IMR-90 (cell line): ENCODE measurements at regions not wholly inside any gene's neighbourhood (a gene's known extent, or its start where the extent isn't known, plus 50 kb on each side); places are given as distances from the start of the nearest gene placed in this dataset.

Experiments used
- ATAC-seq: fragments of 200-7000 bp; cut with Tn5 transposase; 2 replicates; pipeline ENCODE4 v1.9.1; 2020; ENCODE audit warnings: low read depth, mild to moderate bottlenecking, moderate library complexity
- BruUV-seq: library from RNA; stranded (reverse); fragments of 400-500 nt; replicated peaks from 2 replicates; lab custom pipeline; 2021; lab: Mats Ljungman, UMichigan
- CTCF ChIA-PET: fragments of 300-600 bp; formaldehyde crosslinking; extraction: SDS; loops from one replicate; lab custom pipeline; 2021; ENCODE audit warnings: antibody characterized with exemption; lab: Yijun Ruan, JAX
- POLR2A ChIA-PET: fragments of 300-600 bp; sonication (Branson Sonifier 250); formaldehyde crosslinking; loops from one replicate; lab custom pipeline; 2022; ENCODE audit warnings: antibody characterized with exemption; ENCODE audit not compliant: unreplicated experiment; lab: Charles Lee
- DNase-seq: peaks from one replicate; pipeline ENCODE4 v3.0.0; 2013
- H2AFZ ChIP-seq: replicated peaks from 2 replicates; pipeline ENCODE3; 2013; ENCODE audit warnings: low read length, mild to moderate bottlenecking; ENCODE audit not compliant: poor library complexity
- H2AK5ac ChIP-seq: 2 replicates; pipeline ENCODE4 v1.6.1; 2013; ENCODE audit warnings: low read depth, low read length, inconsistent platforms
- H2AK9ac ChIP-seq: replicated peaks from 2 replicates; pipeline ENCODE3; 2013; ENCODE audit warnings: mild to moderate bottlenecking, low read depth, low read length, moderate library complexity; ENCODE audit not compliant: poor library complexity
- H2BK120ac ChIP-seq: 2 replicates; pipeline ENCODE4 v1.6.1; 2013; ENCODE audit warnings: low read depth, low read length, inconsistent platforms
- H2BK15ac ChIP-seq: 3 replicates; pipeline ENCODE4 v1.6.1; 2013; ENCODE audit warnings: low read depth, low read length, inconsistent platforms
- H2BK20ac ChIP-seq: 2 replicates; pipeline ENCODE4 v1.6.1; 2013; ENCODE audit warnings: low read depth, mild to moderate bottlenecking, inconsistent platforms, low read length, moderate library complexity
- H2BK5ac ChIP-seq: 2 replicates; pipeline ENCODE4 v1.6.1; 2013; ENCODE audit warnings: mild to moderate bottlenecking, low read depth, low read length, inconsistent platforms; ENCODE audit not compliant: poor library complexity, severe bottlenecking
- H3K14ac ChIP-seq: replicated peaks from 2 replicates; pipeline ENCODE4 v1.6.1; 2013; ENCODE audit warnings: low read depth, low read length, inconsistent platforms
- H3K18ac ChIP-seq: 2 replicates; pipeline ENCODE4 v1.6.1; 2013; ENCODE audit warnings: low read depth, low read length, control low read depth
- H3K23ac ChIP-seq: 2 replicates; pipeline ENCODE4 v1.6.1; 2013; ENCODE audit warnings: low read depth, low read length, inconsistent platforms
- H3K27ac ChIP-seq: 2 replicates; pipeline ENCODE4 v1.5.1; 2013; ENCODE audit warnings: mild to moderate bottlenecking, control low read depth, low read length; ENCODE audit not compliant: insufficient read depth
- H3K27me3 ChIP-seq: 2 replicates; pipeline ENCODE4 v1.6.1; 2013; ENCODE audit warnings: low read length; ENCODE audit not compliant: control insufficient read depth, insufficient read depth
- H3K36me3 ChIP-seq: 2 replicates; pipeline ENCODE4 v1.6.1; 2013; ENCODE audit warnings: low read length, mixed read lengths; ENCODE audit not compliant: control insufficient read depth, insufficient read depth
- H3K4ac ChIP-seq: 2 replicates; pipeline ENCODE4 v1.6.1; 2013; ENCODE audit warnings: low read depth, low read length, inconsistent platforms
- H3K4me1 ChIP-seq: 2 replicates; pipeline ENCODE4 v1.6.1; 2013; ENCODE audit warnings: low read length, mixed read lengths; ENCODE audit not compliant: control insufficient read depth, insufficient read depth
- H3K4me2 ChIP-seq: 2 replicates; pipeline ENCODE4 v1.6.1; 2013; ENCODE audit warnings: low read depth, mild to moderate bottlenecking, control low read depth, low read length, moderate library complexity
- H3K4me3 ChIP-seq: 2 replicates; pipeline ENCODE4 v1.5.1; 2013; ENCODE audit warnings: low read depth, mild to moderate bottlenecking, control low read depth, low read length, moderate library complexity; ENCODE audit not compliant: insufficient read depth
- H3K56ac ChIP-seq: 2 replicates; pipeline ENCODE4 v1.6.1; 2013; ENCODE audit warnings: low read length, inconsistent platforms; ENCODE audit not compliant: insufficient read depth; ENCODE audit errors: extremely low read depth
- H3K79me1 ChIP-seq, 2 experiments: 2 replicates each; pipeline ENCODE4 v1.6.1; 2013; ENCODE audit warnings: low read length in 2 of 2, inconsistent platforms in 1 of 2, low read depth in 1 of 2
- H3K9ac ChIP-seq: 2 replicates; pipeline ENCODE4 v1.6.1; 2013; ENCODE audit warnings: low read depth, low read length, control low read depth
- H3K9me1 ChIP-seq: 2 replicates; pipeline ENCODE4 v1.6.1; 2013; ENCODE audit warnings: low read length, inconsistent platforms; ENCODE audit not compliant: insufficient read depth
- H3K9me3 ChIP-seq: 2 replicates; pipeline ENCODE4 v1.6.1; 2013; ENCODE audit warnings: low read length; ENCODE audit not compliant: control insufficient read depth, insufficient read depth
- H4K20me1 ChIP-seq: 2 replicates; pipeline ENCODE4 v1.6.1; 2013; ENCODE audit warnings: low read length, inconsistent platforms; ENCODE audit not compliant: insufficient read depth
- H4K5ac ChIP-seq: 2 replicates; pipeline ENCODE4 v1.6.1; 2013; ENCODE audit warnings: mild to moderate bottlenecking, low read depth, low read length, control low read depth
- H4K8ac ChIP-seq, 2 experiments: 2 replicates each; pipeline ENCODE4 v1.6.1; 2013; ENCODE audit warnings: low read depth in 2 of 2, low read length in 2 of 2, control low read depth in 1 of 2, inconsistent platforms in 1 of 2
- H4K91ac ChIP-seq: 2 replicates; pipeline ENCODE4 v1.6.1; 2013; ENCODE audit warnings: low read depth, low read length, inconsistent platforms; ENCODE audit not compliant: insufficient read depth
- BHLHE40 ChIP-seq: fragments of 150-350 bp; IDR thresholded peaks from 2 replicates; pipeline ENCODE4 v1.6.1; 2016; ENCODE audit warnings: mild to moderate bottlenecking, low read depth, low read length
- CEBPB ChIP-seq: IDR thresholded peaks from 2 replicates; pipeline ENCODE4 v1.6.1; 2012; ENCODE audit warnings: low read depth, low read length, improper control_type of control experiment
- CHD1 ChIP-seq: IDR thresholded peaks from 2 replicates; pipeline ENCODE4 v1.6.1; 2012; ENCODE audit warnings: low read depth, low read length, improper control_type of control experiment
- FOS ChIP-seq: fragments of 150-350 bp; IDR thresholded peaks from 2 replicates; pipeline ENCODE4 v1.6.1; 2016; ENCODE audit warnings: low read depth, low read length
- MAFK ChIP-seq: IDR thresholded peaks from 2 replicates; pipeline ENCODE4 v1.6.1; 2012; ENCODE audit warnings: low read depth, low read length, improper control_type of control experiment
- MAZ ChIP-seq: IDR thresholded peaks from 2 replicates; pipeline ENCODE4 v1.6.1; 2012; ENCODE audit warnings: low read depth, mild to moderate bottlenecking, low read length, improper control_type of control experiment, moderate library complexity, borderline replicate concordance
- MXI1 ChIP-seq: IDR thresholded peaks from 2 replicates; pipeline ENCODE4 v1.6.1; 2012; ENCODE audit warnings: low read depth, mild to moderate bottlenecking, low read length, moderate library complexity, borderline replicate concordance
- NFE2L2 ChIP-seq: fragments of 150-350 bp; IDR thresholded peaks from 2 replicates; pipeline ENCODE4 v1.6.1; 2016; ENCODE audit warnings: low read depth, mild to moderate bottlenecking, low read length
- POLR2A ChIP-seq: IDR thresholded peaks from 2 replicates; pipeline ENCODE4 v1.6.1; 2012; ENCODE audit warnings: mild to moderate bottlenecking, low read depth, low read length
- RAD21 ChIP-seq: IDR thresholded peaks from 2 replicates; pipeline ENCODE4 v1.6.1; 2012; ENCODE audit warnings: low read length, improper control_type of control experiment
- RCOR1 ChIP-seq: IDR thresholded peaks from 2 replicates; pipeline ENCODE4 v1.6.1; 2012; ENCODE audit warnings: mild to moderate bottlenecking, low read length, improper control_type of control experiment; ENCODE audit not compliant: insufficient replicate concordance
- RFX5 ChIP-seq: IDR thresholded peaks from 2 replicates; pipeline ENCODE4 v1.8.0; 2012; ENCODE audit warnings: low read depth, mild to moderate bottlenecking, low read length, moderate library complexity
- SMC3 ChIP-seq: fragments of 150-350 bp; IDR thresholded peaks from 2 replicates; pipeline ENCODE4 v1.6.1; 2016; ENCODE audit warnings: low read depth, mild to moderate bottlenecking, antibody characterized with exemption, low read length, moderate library complexity
- USF2 ChIP-seq: fragments of 150-350 bp; IDR thresholded peaks from 2 replicates; pipeline ENCODE4 v1.6.1; 2017; ENCODE audit warnings: mild to moderate bottlenecking, antibody characterized with exemption, low read length, low read depth
- WGBS, 2 experiments: methylation state at CpG; one replicate each; pipeline versions ENCODE4 v1.1.5 to v1.1.7; 2013; ENCODE audit warnings: missing lambda C conversion rate in 2 of 2; ENCODE audit not compliant: insufficient read length in 1 of 2; ENCODE audit errors: extremely low coverage in 2 of 2; 5-methylcytosine and 5-hydroxymethylcytosine counted together
- dilution Hi-C: fragments of 300-500 bp; cut with HindIII; formaldehyde crosslinking; loops from one replicate; pipeline ENCODE4 v1.14.3; 2018; ENCODE audit warnings: low sequenced_read_pairs; ENCODE audit not compliant: unreplicated experiment
- in situ Hi-C: fragments of 300-500 bp; cut with MboI; formaldehyde crosslinking; loops from 3 replicates; pipeline ENCODE4 v1.14.3; 2019; ENCODE audit warnings: low sequenced_read_pairs, inconsistent platforms, mixed read lengths
- intact Hi-C: fragments of 100-400 bp; cut with micrococcal nuclease; formaldehyde crosslinking; loops from 2 replicates; pipeline ENCODE4 v1.10.0; 2022
- TF ChIP-seq, protein P1 (sequence below): fragments of 150-350 bp; IDR thresholded peaks from 2 replicates; pipeline ENCODE4 v1.6.1; 2016; ENCODE audit warnings: low read depth, mild to moderate bottlenecking, low read length, moderate library complexity, borderline replicate concordance
- TF ChIP-seq, protein P2 (sequence below): conservative IDR thresholded peaks from 2 replicates; pipeline ENCODE4 v1.5.1; 2012; ENCODE audit warnings: mild to moderate bottlenecking, low read depth, low read length, improper control_type of control experiment

DNA sequence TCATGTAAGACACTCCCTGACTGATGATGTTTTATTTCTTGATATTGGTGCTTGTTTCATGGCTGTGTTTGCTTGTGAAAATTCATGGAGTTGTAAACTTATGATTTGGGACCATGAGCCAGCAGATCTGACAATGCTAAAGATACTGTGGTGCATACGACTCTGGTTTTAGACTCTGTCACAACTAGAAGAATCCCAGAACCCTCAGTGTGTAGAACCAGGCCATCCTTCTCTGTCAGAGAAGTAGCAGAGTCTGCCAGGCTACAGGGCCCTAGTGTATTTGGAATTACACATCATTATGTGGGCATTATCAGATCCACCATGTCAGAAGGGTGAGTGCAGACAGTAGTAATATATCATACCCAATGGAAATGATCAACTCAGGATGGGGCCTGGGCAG, 209.8 kb upstream of the POU2AF2 start:
- no peak overlapping the region for H2AK9ac ChIP-seq
- in situ Hi-C loops = no loop called here
- no peak for TF ChIP-seq MAFK
- TF ChIP-seq BHLHE40 = no peak
- TF ChIP-seq CHD1 = no peak
- TF ChIP-seq RCOR1 = no peak
- no peak for TF ChIP-seq MXI1
- no peak for TF ChIP-seq SMC3
- TF ChIP-seq NFE2L2 = no peak
- TF ChIP-seq MAZ = no peak
- TF ChIP-seq USF2 = no peak
- no peak for TF ChIP-seq FOS
- no peak for TF ChIP-seq RFX5
- TF ChIP-seq, protein P1, sequence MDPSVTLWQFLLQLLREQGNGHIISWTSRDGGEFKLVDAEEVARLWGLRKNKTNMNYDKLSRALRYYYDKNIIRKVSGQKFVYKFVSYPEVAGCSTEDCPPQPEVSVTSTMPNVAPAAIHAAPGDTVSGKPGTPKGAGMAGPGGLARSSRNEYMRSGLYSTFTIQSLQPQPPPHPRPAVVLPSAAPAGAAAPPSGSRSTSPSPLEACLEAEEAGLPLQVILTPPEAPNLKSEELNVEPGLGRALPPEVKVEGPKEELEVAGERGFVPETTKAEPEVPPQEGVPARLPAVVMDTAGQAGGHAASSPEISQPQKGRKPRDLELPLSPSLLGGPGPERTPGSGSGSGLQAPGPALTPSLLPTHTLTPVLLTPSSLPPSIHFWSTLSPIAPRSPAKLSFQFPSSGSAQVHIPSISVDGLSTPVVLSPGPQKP = no peak
- no peak for TF ChIP-seq POLR2A
- TF ChIP-seq RAD21 = no peak
- TF ChIP-seq, protein P2, sequence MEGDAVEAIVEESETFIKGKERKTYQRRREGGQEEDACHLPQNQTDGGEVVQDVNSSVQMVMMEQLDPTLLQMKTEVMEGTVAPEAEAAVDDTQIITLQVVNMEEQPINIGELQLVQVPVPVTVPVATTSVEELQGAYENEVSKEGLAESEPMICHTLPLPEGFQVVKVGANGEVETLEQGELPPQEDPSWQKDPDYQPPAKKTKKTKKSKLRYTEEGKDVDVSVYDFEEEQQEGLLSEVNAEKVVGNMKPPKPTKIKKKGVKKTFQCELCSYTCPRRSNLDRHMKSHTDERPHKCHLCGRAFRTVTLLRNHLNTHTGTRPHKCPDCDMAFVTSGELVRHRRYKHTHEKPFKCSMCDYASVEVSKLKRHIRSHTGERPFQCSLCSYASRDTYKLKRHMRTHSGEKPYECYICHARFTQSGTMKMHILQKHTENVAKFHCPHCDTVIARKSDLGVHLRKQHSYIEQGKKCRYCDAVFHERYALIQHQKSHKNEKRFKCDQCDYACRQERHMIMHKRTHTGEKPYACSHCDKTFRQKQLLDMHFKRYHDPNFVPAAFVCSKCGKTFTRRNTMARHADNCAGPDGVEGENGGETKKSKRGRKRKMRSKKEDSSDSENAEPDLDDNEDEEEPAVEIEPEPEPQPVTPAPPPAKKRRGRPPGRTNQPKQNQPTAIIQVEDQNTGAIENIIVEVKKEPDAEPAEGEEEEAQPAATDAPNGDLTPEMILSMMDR = no peak
- no peak for TF ChIP-seq CEBPB
- H3K9me3 ChIP-seq = no peaks in the 10 kb centered on the region
- no peak overlapping the region for H3K27ac ChIP-seq
- H4K8ac ChIP-seq = no peak overlapping the region
- no peaks in the 10 kb centered on the region for H3K4me1 ChIP-seq
- DNase-seq (no peak), ATAC-seq (no peak)
- H2AK5ac ChIP-seq = no peak overlapping the region
- no peak overlapping the region for H3K23ac ChIP-seq
- H2BK15ac ChIP-seq = no peak overlapping the region
- H2BK120ac ChIP-seq = no peak overlapping the region
- no peak overlapping the region for H3K4ac ChIP-seq
- H3K18ac ChIP-seq = no peak overlapping the region
- H4K5ac ChIP-seq = no peak overlapping the region
- dilution Hi-C loops = no loop called here
- H3K4me2 ChIP-seq = no peak overlapping the region
- no CpG with 5 or more reads among the region's 1 CpG for WGBS, 2 experiments
- H3K9me1 ChIP-seq = no peaks in the 10 kb centered on the region
- no peak overlapping the region for H2BK20ac ChIP-seq
- no peak overlapping the region for H3K9ac ChIP-seq
- H3K4me3 ChIP-seq = no peak overlapping the region
- CTCF ChIA-PET = no interaction called here
- H2AFZ ChIP-seq = no peak overlapping the region
- POLR2A ChIA-PET = no interaction called here
- intact Hi-C loops = no loop called here
- no peak overlapping the region for H3K14ac ChIP-seq
- H3K27me3 ChIP-seq = no peaks in the 10 kb centered on the region
- no peak overlapping the region for H2BK5ac ChIP-seq
- no peaks in the 10 kb centered on the region for H4K20me1 ChIP-seq
- H3K79me1 ChIP-seq = no peaks in the 10 kb centered on the region
- no TSS peak for BruUV-seq
- H3K56ac ChIP-seq = no peak overlapping the region
- no peaks in the 10 kb centered on the region for H3K36me3 ChIP-seq
- no peak overlapping the region for H4K91ac ChIP-seq
